Keratinocyte (primary cell): ENCODE measurements at regions not wholly inside any gene's neighbourhood (a gene's known extent, or its start where the extent isn't known, plus 50 kb on each side); places are given as distances from the start of the nearest gene placed in this dataset.

Source experiments
- CTCF ChIP-seq, 3 experiments: IDR thresholded peaks in 1 of 3; conservative IDR thresholded peaks in 1 of 3; optimal IDR thresholded peaks in 1 of 3; 2 replicates in 2 of 3; 3 replicates in 1 of 3; pipeline versions ENCODE3 to v1.5.1; 2011; ENCODE audit warnings: low read length in 3 of 3, mild to moderate bottlenecking in 3 of 3, moderate library complexity in 2 of 3, control low read depth in 1 of 3, inconsistent platforms in 1 of 3; ENCODE audit not compliant: insufficient read depth in 2 of 3; ENCODE audit errors: extremely low read depth in 1 of 3
- EZH2 ChIP-seq: IDR thresholded peaks from one replicate; pipeline ENCODE4 v1.6.1; 2012; ENCODE audit warnings: inconsistent platforms, mild to moderate bottlenecking, low read length, moderate library complexity

- TF ChIP-seq CTCF (optimal IDR thresholded peaks at IDR 0.05 in 1 of 3, IDR thresholded peaks at IDR 0.05 in 1 of 3, conservative IDR thresholded peaks at IDR 0.05 in 1 of 3; ENCODE audit: extremely low read depth in 1 of 3, insufficient read depth in 2 of 3, low read length in 3 of 3) (no peak), EZH2 (no peak)
Measured at GRCh38 chr11:21807350-21807749, 385.5 kb upstream of the ANO5 start.
